Spleen (tissue), 11 donors: ENCODE measurements at regions not wholly inside any gene's neighbourhood (a gene's known extent, or its start where the extent isn't known, plus 50 kb on each side); places are given as distances from the start of the nearest gene placed in this dataset.

ENCODE experiments used
- DNase-seq: peaks from one replicate; pipeline ENCODE4 v3.0.0-alpha.2; 2020
- H3K27ac ChIP-seq, 8 donors: fragments of 200-600 bp; sonication (generic) in 7 of 8; 1 replicate in 4 of 8; 2 replicates in 4 of 8; pipeline versions ENCODE4 v1.5.0 to v1.8.0; 2016 to 2021; ENCODE audit warnings: inconsistent platforms in 4 of 8, mild to moderate bottlenecking in 4 of 8, moderate library complexity in 1 of 8
- H3K27me3 ChIP-seq, 7 donors: fragments of 200-600 bp; sonication (generic) in 6 of 7; replicated peaks in 1 of 7; 1 replicate in 4 of 7; 2 replicates in 3 of 7; pipeline versions ENCODE4 v1.5.0 to v1.8.0; 2016 to 2021; ENCODE audit warnings: inconsistent platforms in 3 of 7, mild to moderate bottlenecking in 1 of 7
- H3K36me3 ChIP-seq, 6 donors: fragments of 200-600 bp; sonication (generic) in 5 of 6; 1 replicate in 4 of 6; 2 replicates in 2 of 6; pipeline versions ENCODE4 v1.5.0 to v1.8.0; 2016 to 2021; ENCODE audit warnings: inconsistent platforms in 2 of 6
- H3K4me1 ChIP-seq, 6 donors: fragments of 200-600 bp; sonication (generic) in 5 of 6; 1 replicate in 3 of 6; 2 replicates in 3 of 6; pipeline versions ENCODE4 v1.5.0 to v1.8.0; 2016 to 2021; ENCODE audit warnings: inconsistent platforms in 3 of 6
- H3K4me3 ChIP-seq, 8 donors: fragments of 200-600 bp; sonication (generic) in 7 of 8; 1 replicate in 4 of 8; 2 replicates in 4 of 8; pipeline versions ENCODE4 v1.5.0 to v1.8.0; 2016 to 2021; ENCODE audit warnings: inconsistent platforms in 4 of 8, mild to moderate bottlenecking in 4 of 8, moderate library complexity in 2 of 8
- H3K9me3 ChIP-seq, 8 donors: fragments of 200-600 bp; sonication (generic) in 7 of 8; 1 replicate in 4 of 8; 2 replicates in 4 of 8; pipeline versions ENCODE4 v1.5.0 to v1.8.0; 2016 to 2021; ENCODE audit warnings: inconsistent platforms in 4 of 8
- POLR2A ChIP-seq, 3 donors: fragments of 450-650 bp; IDR thresholded peaks; one replicate each; pipeline ENCODE4 v1.5.1; 2017; ENCODE audit warnings: antibody characterized with exemption in 3 of 3, mild to moderate bottlenecking in 1 of 3
- POLR2AphosphoS5 ChIP-seq, 3 donors: sonication (generic); formaldehyde crosslinking; IDR thresholded peaks; one replicate each; pipeline ENCODE4 v1.5.1; 2017; ENCODE audit warnings: antibody characterized with exemption in 3 of 3
- WGBS, 5 donors: extraction: QIAGEN DNeasy Blood & Tissue Kit in 3 of 5; methylation state at CpG; one replicate each; pipeline versions ENCODE4 v1.1.5 to v1.1.7; 2013 to 2018; 5-methylcytosine and 5-hydroxymethylcytosine counted together
- intact Hi-C: fragments of 100-400 bp; cut with DNase I; formaldehyde crosslinking; loops from one replicate; pipeline ENCODE4 v1.15.0; 2023; ENCODE audit warnings: low total_unique reads
- TF ChIP-seq, protein P1 (sequence below), 11 experiments: fragments of 200-600 bp in 7 of 11; fragments of 450-650 bp in 4 of 11; sonication (generic) in 4 of 11; IDR thresholded peaks in 8 of 11; conservative IDR thresholded peaks in 3 of 11; 1 replicate in 7 of 11; 2 replicates in 4 of 11; pipeline versions ENCODE4 v1.4.0 to v1.8.0; 2016 to 2021; ENCODE audit warnings: antibody characterized with exemption in 11 of 11, inconsistent platforms in 4 of 11, mild to moderate bottlenecking in 1 of 11
- donor health status: healthy with polysubstance abuse.
- donor health status: DM: no; HTN: no; CAD: no; lungs with moderate emphysema.
- donor health status: DM: no; HTN: no; CAD: no.
- donor health status: Bipolar disorder and iron deficiency.
- donor health status: healthy.
- donor health status: DM: no; HTN: no; CAD: no.
- donor health status: DM: yes; HTN: yes; CAD: no.

DNA sequence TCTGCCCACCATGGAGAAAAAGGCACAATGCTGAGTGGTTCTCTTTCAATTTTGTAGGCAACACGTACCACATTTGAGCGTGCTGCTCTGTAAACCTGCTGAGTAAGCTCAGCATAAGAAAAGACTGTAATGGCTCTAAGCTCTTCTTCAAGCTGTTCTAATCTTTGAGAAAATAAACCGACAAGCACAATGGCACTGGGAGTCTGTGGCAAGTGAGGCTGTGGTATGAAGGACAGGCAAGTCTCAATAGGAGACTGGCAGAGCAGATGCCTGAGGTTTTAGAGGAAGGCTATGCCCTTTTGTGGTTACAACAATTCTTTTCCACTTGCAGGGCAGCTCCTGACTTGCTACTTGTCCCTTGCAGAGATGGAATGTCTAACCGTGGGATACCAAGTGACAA is 136.7 kb upstream of the EXOC2 start:
- 45 to 65% (median 58%) methylated on average over 4 of the region's 4 CpGs for WGBS, 5 donors
- no peak for DNase-seq
- Histone ChIP-seq H3K4me3 (no peak overlapping the region), H3K4me1 (no peaks in the 10 kb centered on the region), H3K27ac (no peak overlapping the region), H3K36me3 (no peaks in the 10 kb centered on the region), H3K9me3 (peaks cover 3 to 66% (median 20%) of the 10 kb centered on the region in 8 donors), H3K27me3 (peaks cover 0 to 17% (median 0%) of the 10 kb centered on the region in 7 donors)
- no peak for TF ChIP-seq POLR2A (IDR thresholded peaks at IDR 0.05)
- intact Hi-C loops: no loop called here

DNA sequence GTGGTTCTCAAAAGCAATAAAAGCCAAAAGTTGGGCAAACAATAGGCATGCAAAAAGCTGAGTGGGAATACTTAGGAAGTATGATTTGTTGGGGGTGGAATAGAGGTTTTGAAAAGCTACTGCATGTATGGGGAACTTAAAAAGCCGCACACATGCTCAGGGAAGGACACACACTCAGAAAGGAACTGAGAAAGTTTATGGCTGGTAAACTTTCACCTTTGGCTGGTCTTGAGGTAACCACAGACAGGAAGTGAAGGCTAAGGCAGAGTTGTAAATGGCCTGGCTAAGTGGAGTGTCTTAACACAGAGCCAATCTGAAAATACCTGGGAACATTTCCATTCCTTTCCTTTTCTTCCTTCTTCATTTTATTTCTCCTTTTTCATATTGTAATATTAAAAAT is 134.5 kb upstream of the EXOC2 start:
- WGBS, 5 donors: 68 to 84% (median 77%) methylated on average over 1 of the region's 1 CpG
- intact Hi-C loops: no loop called here

DNA sequence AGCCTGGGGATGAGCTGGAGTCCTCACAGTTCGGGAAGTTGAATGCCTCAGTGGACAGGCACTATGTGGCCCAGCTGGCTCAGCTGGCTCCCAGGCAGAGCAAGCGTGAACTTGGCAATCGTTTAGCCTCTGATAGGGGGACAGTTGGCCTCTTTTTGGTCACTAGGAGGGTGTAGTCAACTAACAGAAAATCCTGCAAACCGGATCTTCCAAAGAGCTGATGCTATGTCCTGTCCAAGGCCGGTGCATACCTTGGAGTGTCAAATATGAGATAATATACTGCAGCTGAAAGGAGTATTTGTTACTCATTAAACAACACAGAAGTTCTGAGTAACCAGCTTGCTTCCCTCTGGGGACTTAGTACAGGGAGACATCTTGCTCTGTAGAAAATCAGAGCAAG is 126.2 kb upstream of the EXOC2 start:
- H3K4me1 ChIP-seq: peaks cover 0 to 25% (median 5%) of the 10 kb centered on the region in 6 donors
- no peaks in the 10 kb centered on the region for H3K9me3 ChIP-seq
- H3K36me3 ChIP-seq: no peaks in the 10 kb centered on the region
- H3K4me3 ChIP-seq: no peak overlapping the region
- 61 to 84% (median 76%) methylated on average over 5 of the region's 5 CpGs for WGBS, 5 donors
- H3K27ac ChIP-seq: no peak overlapping the region
- intact Hi-C loops: no loop called here
- no peak for DNase-seq
- peaks cover 0 to 15% (median 0%) of the 10 kb centered on the region in 7 donors for H3K27me3 ChIP-seq
- TF ChIP-seq POLR2A (IDR thresholded peaks at IDR 0.05) (no peak), POLR2AphosphoS5 (IDR thresholded peaks at IDR 0.05) (no peak)
- TF ChIP-seq, protein P1, sequence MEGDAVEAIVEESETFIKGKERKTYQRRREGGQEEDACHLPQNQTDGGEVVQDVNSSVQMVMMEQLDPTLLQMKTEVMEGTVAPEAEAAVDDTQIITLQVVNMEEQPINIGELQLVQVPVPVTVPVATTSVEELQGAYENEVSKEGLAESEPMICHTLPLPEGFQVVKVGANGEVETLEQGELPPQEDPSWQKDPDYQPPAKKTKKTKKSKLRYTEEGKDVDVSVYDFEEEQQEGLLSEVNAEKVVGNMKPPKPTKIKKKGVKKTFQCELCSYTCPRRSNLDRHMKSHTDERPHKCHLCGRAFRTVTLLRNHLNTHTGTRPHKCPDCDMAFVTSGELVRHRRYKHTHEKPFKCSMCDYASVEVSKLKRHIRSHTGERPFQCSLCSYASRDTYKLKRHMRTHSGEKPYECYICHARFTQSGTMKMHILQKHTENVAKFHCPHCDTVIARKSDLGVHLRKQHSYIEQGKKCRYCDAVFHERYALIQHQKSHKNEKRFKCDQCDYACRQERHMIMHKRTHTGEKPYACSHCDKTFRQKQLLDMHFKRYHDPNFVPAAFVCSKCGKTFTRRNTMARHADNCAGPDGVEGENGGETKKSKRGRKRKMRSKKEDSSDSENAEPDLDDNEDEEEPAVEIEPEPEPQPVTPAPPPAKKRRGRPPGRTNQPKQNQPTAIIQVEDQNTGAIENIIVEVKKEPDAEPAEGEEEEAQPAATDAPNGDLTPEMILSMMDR (IDR thresholded peaks at IDR 0.05 in 8 of 11, conservative IDR thresholded peaks at IDR 0.05 in 3 of 11): no peak

More for the DNA sequence above, 134.5 kb upstream of the EXOC2 start:
- no peak for TF ChIP-seq POLR2AphosphoS5 (IDR thresholded peaks at IDR 0.05)
- TF ChIP-seq POLR2A (IDR thresholded peaks at IDR 0.05): no peak
- TF ChIP-seq, protein P1 (IDR thresholded peaks at IDR 0.05 in 8 of 11, conservative IDR thresholded peaks at IDR 0.05 in 3 of 11): no peak
- Histone ChIP-seq H3K27me3 (peaks cover 0 to 27% (median 0%) of the 10 kb centered on the region in 7 donors), H3K9me3 (peaks cover 3 to 44% (median 17%) of the 10 kb centered on the region in 8 donors), H3K36me3 (no peaks in the 10 kb centered on the region), H3K4me1 (no peaks in the 10 kb centered on the region), H3K27ac (no peak overlapping the region), H3K4me3 (no peak overlapping the region)
- no peak for DNase-seq

DNA sequence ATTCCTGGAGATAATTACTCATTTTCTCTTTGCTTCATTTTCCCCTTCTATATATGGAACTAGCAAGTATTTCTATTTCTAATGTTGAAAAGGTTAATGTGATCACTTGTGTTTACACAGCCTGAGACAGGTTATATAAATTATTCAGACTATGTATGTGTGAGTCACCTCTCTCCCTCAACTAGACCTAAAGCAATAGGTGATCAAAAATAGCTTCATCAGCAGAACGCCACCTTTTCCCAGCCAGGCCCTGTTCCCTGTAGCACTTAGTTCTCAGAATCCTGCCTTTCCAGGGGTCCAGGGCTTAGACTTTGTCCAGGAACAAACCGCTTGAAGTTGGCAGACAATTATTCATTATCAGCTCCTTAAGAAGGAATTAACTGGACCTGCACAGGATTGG is 125.3 kb upstream of the EXOC2 start:
- TF ChIP-seq POLR2A (IDR thresholded peaks at IDR 0.05): no peak
- no peak for TF ChIP-seq POLR2AphosphoS5 (IDR thresholded peaks at IDR 0.05)
- TF ChIP-seq, protein P1 (IDR thresholded peaks at IDR 0.05 in 8 of 11, conservative IDR thresholded peaks at IDR 0.05 in 3 of 11): no peak
- intact Hi-C loops: no loop called here
- WGBS, 5 donors: 66 to 87% (median 79%) methylated on average over 2 of the region's 2 CpGs

More for the DNA sequence above, 125.3 kb upstream of the EXOC2 start:
- peaks cover 0 to 10% (median 0%) of the 10 kb centered on the region in 7 donors for H3K27me3 ChIP-seq
- H3K9me3 ChIP-seq: no peaks in the 10 kb centered on the region
- no peak overlapping the region for H3K27ac ChIP-seq
- no peak overlapping the region for H3K4me3 ChIP-seq
- no peak for DNase-seq
- peaks cover 0 to 30% (median 5%) of the 10 kb centered on the region in 6 donors for H3K4me1 ChIP-seq
- no peaks in the 10 kb centered on the region for H3K36me3 ChIP-seq
